ENCODE measurements at regions not wholly inside any gene's neighbourhood (a gene's known extent, or its start where the extent isn't known, plus 50 kb on each side); places are given as distances from the start of the nearest gene placed in this dataset.
A peak's percentile ranks its signal among the peaks of the same experiment; 100 is the strongest.

- FAIRE-seq (no peak), DNase-seq (ENCODE audit: insufficient read length, low spot score) (no peak)
These were observed 211.2 kb downstream of the DTHD1 start for GRCh38 chr4:36492590-36492989.

GRCh38 chr4:36493251-36493650, 211.8 kb downstream of the DTHD1 start:
- no peak for FAIRE-seq
- no peak for DNase-seq (ENCODE audit: insufficient read length, low spot score)

- DNase-seq (ENCODE audit: insufficient read length, low spot score) (no peak), FAIRE-seq (no peak)
These were observed 212.6 kb downstream of the DTHD1 start for GRCh38 chr4:36494016-36494415.

- DNase-seq (ENCODE audit: insufficient read length, low spot score): no peak
- no peak for FAIRE-seq
These were observed 213.3 kb downstream of the DTHD1 start for GRCh38 chr4:36494747-36495146.

- FAIRE-seq: no peak
- DNase-seq (ENCODE audit: insufficient read length, low spot score): no peak
These were observed 220.9 kb downstream of the DTHD1 start for GRCh38 chr4:36502350-36502749.

GRCh38 chr4:36508394-36508793, 227.0 kb downstream of the DTHD1 start:
- no peak for FAIRE-seq
- no peak for DNase-seq (ENCODE audit: insufficient read length, low spot score)

- DNase-seq (ENCODE audit: insufficient read length, low spot score): no peak
- no peak for FAIRE-seq
These were observed 228.4 kb downstream of the DTHD1 start for GRCh38 chr4:36509845-36510244.

GRCh38 chr4:36511785-36512184, 230.4 kb downstream of the DTHD1 start:
- no peak for FAIRE-seq

GRCh38 chr4:36516522-36517095, 235.2 kb downstream of the DTHD1 start:
- DNase-seq (ENCODE audit: insufficient read length, low spot score): no peak
- no peak for FAIRE-seq

More at GRCh38 chr4:36511785-36512184, 230.4 kb downstream of the DTHD1 start:
- DNase-seq (ENCODE audit: insufficient read length, low spot score): no peak

GRCh38 chr4:36523182-36523581, 241.8 kb downstream of the DTHD1 start:
- DNase-seq (ENCODE audit: insufficient read length, low spot score) (no peak), FAIRE-seq (no peak)

GRCh38 chr4:36532670-36533379, 251.4 kb downstream of the DTHD1 start:
- no peak for FAIRE-seq

GRCh38 chr4:36533944-36534343, 252.5 kb downstream of the DTHD1 start:
- FAIRE-seq (no peak), DNase-seq (ENCODE audit: insufficient read length, low spot score) (no peak)

More at GRCh38 chr4:36532670-36533379, 251.4 kb downstream of the DTHD1 start:
- DNase-seq (ENCODE audit: insufficient read length, low spot score): no peak

- FAIRE-seq (no peak), DNase-seq (ENCODE audit: insufficient read length, low spot score) (no peak)
These were observed 266.0 kb downstream of the DTHD1 start for GRCh38 chr4:36547383-36547782.

GRCh38 chr4:36549252-36549651, 267.8 kb downstream of the DTHD1 start:
- no peak for FAIRE-seq
- no peak for DNase-seq (ENCODE audit: insufficient read length, low spot score)

- FAIRE-seq (peak; percentile 68), DNase-seq (ENCODE audit: insufficient read length, low spot score) (no peak)
These were observed 268.6 kb downstream of the DTHD1 start for GRCh38 chr4:36549992-36550391.

GRCh38 chr4:36551697-36552214, 270.3 kb downstream of the DTHD1 start:
- no peak for DNase-seq (ENCODE audit: insufficient read length, low spot score)
- peak; percentile 86 for FAIRE-seq

- DNase-seq (ENCODE audit: insufficient read length, low spot score) (no peak), FAIRE-seq (no peak)
These were observed 271.6 kb downstream of the DTHD1 start for GRCh38 chr4:36553029-36553428.

GRCh38 chr4:36553453-36553852, 272.0 kb downstream of the DTHD1 start:
- no peak for FAIRE-seq

GRCh38 chr4:36556984-36557383, 275.6 kb downstream of the DTHD1 start:
- DNase-seq (ENCODE audit: insufficient read length, low spot score): no peak
- no peak for FAIRE-seq

More at GRCh38 chr4:36553453-36553852, 272.0 kb downstream of the DTHD1 start:
- DNase-seq (ENCODE audit: insufficient read length, low spot score): no peak

- FAIRE-seq: no peak
- DNase-seq (ENCODE audit: insufficient read length, low spot score): no peak
These were observed 287.2 kb downstream of the DTHD1 start for GRCh38 chr4:36568575-36568974.

GRCh38 chr4:36573441-36573840, 292.0 kb downstream of the DTHD1 start:
- FAIRE-seq (no peak), DNase-seq (ENCODE audit: insufficient read length, low spot score) (no peak)

- FAIRE-seq (no peak), DNase-seq (ENCODE audit: insufficient read length, low spot score) (no peak)
These were observed 293.4 kb downstream of the DTHD1 start for GRCh38 chr4:36574816-36575215.
